ENCODE measurements at regions not wholly inside any gene's neighbourhood (a gene's known extent, or its start where the extent isn't known, plus 50 kb on each side); places are given as distances from the start of the nearest gene placed in this dataset.

- dilution Hi-C loops (cut with MboI; ENCODE audit: extremely low pct_ligation_motif_present, low sequenced_read_pairs) (no loop called here), intact Hi-C loops (cut with micrococcal nuclease) (no loop called here)
- Histone ChIP-seq H3K36me3 (ENCODE audit: control insufficient read depth in 2 of 2, extremely low read depth in 1 of 2, insufficient read depth in 2 of 2, low read length in 2 of 2) (no peaks in the 10 kb centered on the region), H3K27me3 (ENCODE audit: control insufficient read depth in 2 of 2, insufficient read depth in 2 of 2, low read length in 2 of 2) (no peaks in the 10 kb centered on the region), H2AFZ (ENCODE audit: low read depth, low read length) (no peak overlapping the region), H3K27ac (ENCODE audit: insufficient read depth, low read depth, low read length) (no peak overlapping the region), H3K9me1 (replicated peaks; ENCODE audit: control insufficient read depth, extremely low read depth, insufficient read depth, low read length) (no peaks in the 10 kb centered on the region), H3K9me3 (replicated peaks; ENCODE audit: control insufficient read depth, insufficient read depth, low read length) (no peaks in the 10 kb centered on the region), H3K4me2 (ENCODE audit: insufficient read depth, low read length) (no peak overlapping the region), H4K20me1 (replicated peaks; ENCODE audit: control insufficient read depth, extremely low read depth, insufficient read depth, low read length) (no peaks in the 10 kb centered on the region), H3K4me3 (replicated peaks in 1 of 3; ENCODE audit: insufficient read depth in 1 of 3, low read depth in 1 of 3, low read length in 3 of 3) (no peak overlapping the region), H3K4me1 (ENCODE audit: control insufficient read depth, extremely low read depth, insufficient read depth, low read length) (no peaks in the 10 kb centered on the region), H3K9ac (replicated peaks; ENCODE audit: extremely low read depth, insufficient read depth, low read length) (no peak overlapping the region), H3K79me2 (ENCODE audit: control insufficient read depth, insufficient read depth, low read length) (no peaks in the 10 kb centered on the region)
- FAIRE-seq = no peak
- POLR2A ChIA-PET = no interaction called here
- DNase-seq (ENCODE audit: low read depth, low spot score) = no peak
- CTCF ChIA-PET = no interaction called here
- no TSS peak for BruUV-seq (replicated peaks)
- no peak for TF ChIP-seq GATA2 (IDR thresholded peaks at IDR 0.05; ENCODE audit: insufficient read depth, insufficient read length, low read depth, low read length)
- no peak for TF ChIP-seq FOS (IDR thresholded peaks at IDR 0.05; ENCODE audit: borderline replicate concordance, insufficient read depth, low read length)
- no peak for TF ChIP-seq CTCF (IDR thresholded peaks at IDR 0.05; ENCODE audit: extremely low read depth in 1 of 2, insufficient read depth in 1 of 2, low read depth in 1 of 2, low read length in 2 of 2)
- TF ChIP-seq POLR2AphosphoS5 (IDR thresholded peaks at IDR 0.05; ENCODE audit: insufficient read depth, low read depth, low read length) = no peak
- no peak for TF ChIP-seq POLR2A (IDR thresholded peaks at IDR 0.05; ENCODE audit: low read depth, low read length)
- TF ChIP-seq EZH2 (IDR thresholded peaks at IDR 0.05; ENCODE audit: borderline replicate concordance, low read depth, low read length, severe bottlenecking) = no peak
- no peak for TF ChIP-seq MYC (IDR thresholded peaks at IDR 0.05; ENCODE audit: low read depth, low read length)
Observed at GRCh38 chr2:193276069-193276468, 1081.3 kb upstream of the TMEFF2 start.

- no peaks in the 10 kb centered on the region for H3K9me3 ChIP-seq (replicated peaks; ENCODE audit: control insufficient read depth, insufficient read depth, low read length)
- FAIRE-seq (no peak), DNase-seq (ENCODE audit: low read depth, low spot score) (no peak)
- no peak for TF ChIP-seq MYC (IDR thresholded peaks at IDR 0.05; ENCODE audit: low read depth, low read length)
- TF ChIP-seq CTCF (IDR thresholded peaks at IDR 0.05; ENCODE audit: extremely low read depth in 1 of 2, insufficient read depth in 1 of 2, low read depth in 1 of 2, low read length in 2 of 2) = no peak
- TF ChIP-seq, protein P1, sequence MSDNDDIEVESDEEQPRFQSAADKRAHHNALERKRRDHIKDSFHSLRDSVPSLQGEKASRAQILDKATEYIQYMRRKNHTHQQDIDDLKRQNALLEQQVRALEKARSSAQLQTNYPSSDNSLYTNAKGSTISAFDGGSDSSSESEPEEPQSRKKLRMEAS (IDR thresholded peaks at IDR 0.05; ENCODE audit: insufficient read depth, insufficient read length) = no peak
- no peak for TF ChIP-seq EZH2 (IDR thresholded peaks at IDR 0.05; ENCODE audit: borderline replicate concordance, low read depth, low read length, severe bottlenecking)
- no peak for TF ChIP-seq FOS (IDR thresholded peaks at IDR 0.05; ENCODE audit: borderline replicate concordance, insufficient read depth, low read length)
- no peak for TF ChIP-seq GATA2 (IDR thresholded peaks at IDR 0.05; ENCODE audit: insufficient read depth, insufficient read length, low read depth, low read length)
- no peak for TF ChIP-seq POLR2AphosphoS5 (IDR thresholded peaks at IDR 0.05; ENCODE audit: insufficient read depth, low read depth, low read length)
- no peak for TF ChIP-seq JUN (IDR thresholded peaks at IDR 0.05; ENCODE audit: borderline replicate concordance, insufficient read depth, insufficient read length, low read depth)
- TF ChIP-seq POLR2A (IDR thresholded peaks at IDR 0.05; ENCODE audit: low read depth, low read length) = no peak
- no peaks in the 10 kb centered on the region for H3K9me1 ChIP-seq (replicated peaks; ENCODE audit: control insufficient read depth, extremely low read depth, insufficient read depth, low read length)
- CTCF ChIA-PET = no interaction called here
- POLR2A ChIA-PET = no interaction called here
- dilution Hi-C loops (cut with MboI; ENCODE audit: extremely low pct_ligation_motif_present, low sequenced_read_pairs) = no loop called here
- intact Hi-C loops (cut with micrococcal nuclease) = no loop called here
- H4K20me1 ChIP-seq (replicated peaks; ENCODE audit: control insufficient read depth, extremely low read depth, insufficient read depth, low read length) = no peaks in the 10 kb centered on the region
- no peaks in the 10 kb centered on the region for H3K4me1 ChIP-seq (ENCODE audit: control insufficient read depth, extremely low read depth, insufficient read depth, low read length)
- H3K4me3 ChIP-seq (replicated peaks in 1 of 3; ENCODE audit: insufficient read depth in 1 of 3, low read depth in 1 of 3, low read length in 3 of 3) = no peak overlapping the region
- H3K27ac ChIP-seq (ENCODE audit: insufficient read depth, low read depth, low read length) = no peak overlapping the region
- H3K9ac ChIP-seq (replicated peaks; ENCODE audit: extremely low read depth, insufficient read depth, low read length) = no peak overlapping the region
- no peaks in the 10 kb centered on the region for H3K36me3 ChIP-seq (ENCODE audit: control insufficient read depth in 2 of 2, extremely low read depth in 1 of 2, insufficient read depth in 2 of 2, low read length in 2 of 2)
- no peak overlapping the region for H3K4me2 ChIP-seq (ENCODE audit: insufficient read depth, low read length)
- no peak overlapping the region for H2AFZ ChIP-seq (ENCODE audit: low read depth, low read length)
- BruUV-seq (replicated peaks) = no TSS peak
- no peaks in the 10 kb centered on the region for H3K27me3 ChIP-seq (ENCODE audit: control insufficient read depth in 2 of 2, insufficient read depth in 2 of 2, low read length in 2 of 2)
- H3K79me2 ChIP-seq (ENCODE audit: control insufficient read depth, insufficient read depth, low read length) = no peaks in the 10 kb centered on the region
Observed at GRCh38 chr2:193272011-193272410, 1077.3 kb upstream of the TMEFF2 start.

All from endothelial cell of umbilical vein (primary cell).